ENCODE measurements at regions not wholly inside any gene's neighbourhood (a gene's known extent, or its start where the extent isn't known, plus 50 kb on each side); places are given as distances from the start of the nearest gene placed in this dataset.

GRCh38 chr22:49449811-49450446 is 377.7 kb downstream of the BRD1 start:
- peak; percentile 64 for DNase-seq

GRCh38 chr22:49449377-49449776 is 378.3 kb downstream of the BRD1 start:
- no peak for DNase-seq

GRCh38 chr22:49448526-49448925 is 379.1 kb downstream of the BRD1 start:
- DNase-seq: no peak

DNA sequence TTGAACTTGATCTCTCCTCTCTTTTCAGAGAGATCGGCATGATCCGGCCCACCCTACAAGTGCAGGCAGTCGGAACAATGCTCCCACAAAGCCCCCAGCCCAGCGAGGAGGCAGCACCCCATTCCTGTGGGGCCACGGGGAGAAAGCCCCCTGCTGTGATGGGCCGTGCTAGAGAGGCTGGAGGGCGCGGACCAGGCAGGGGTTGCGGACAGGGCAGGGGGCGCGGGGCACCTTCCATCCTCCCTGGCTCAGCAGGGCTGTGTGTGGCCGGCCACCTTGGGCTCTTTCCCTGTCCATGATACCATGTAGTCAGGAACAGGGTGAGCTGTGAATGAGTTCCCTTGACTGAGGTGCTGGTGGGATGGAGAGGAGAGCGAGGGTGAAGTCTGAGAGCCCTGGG is 379.8 kb downstream of the BRD1 start:
- no peak for DNase-seq

GRCh38 chr22:49446759-49447710 is 380.6 kb downstream of the BRD1 start:
- no peak for DNase-seq

DNA sequence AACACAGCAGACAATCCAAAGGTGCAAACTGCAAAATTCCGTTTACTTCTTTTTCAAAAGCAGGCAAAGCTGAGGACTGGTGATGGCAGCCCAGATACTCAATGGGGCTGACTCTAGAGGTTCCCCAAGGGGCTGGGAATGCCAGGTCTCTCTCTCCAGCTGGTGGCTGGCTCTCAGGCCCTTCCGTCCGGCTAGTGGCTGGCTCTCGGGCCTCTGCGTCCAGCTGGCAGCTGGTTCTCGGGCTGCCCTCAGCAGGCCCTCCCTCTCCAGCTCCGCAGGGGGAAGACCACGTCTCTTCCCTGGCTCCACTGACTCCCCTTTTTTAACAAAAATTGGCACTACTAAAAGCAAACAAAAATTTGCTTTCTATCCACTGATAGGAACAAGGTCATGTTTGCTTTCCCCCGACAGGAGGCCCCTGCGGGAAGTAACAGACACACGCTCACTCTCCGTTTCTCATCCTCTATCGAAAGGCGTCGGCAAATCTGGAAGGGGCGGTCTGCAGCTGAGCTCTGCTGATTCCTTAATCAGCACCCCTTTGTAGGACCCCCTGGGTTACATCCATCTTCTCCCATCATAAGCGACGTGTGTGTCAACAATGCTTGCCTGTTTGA is 381.4 kb downstream of the BRD1 start:
- no peak for DNase-seq

DNA sequence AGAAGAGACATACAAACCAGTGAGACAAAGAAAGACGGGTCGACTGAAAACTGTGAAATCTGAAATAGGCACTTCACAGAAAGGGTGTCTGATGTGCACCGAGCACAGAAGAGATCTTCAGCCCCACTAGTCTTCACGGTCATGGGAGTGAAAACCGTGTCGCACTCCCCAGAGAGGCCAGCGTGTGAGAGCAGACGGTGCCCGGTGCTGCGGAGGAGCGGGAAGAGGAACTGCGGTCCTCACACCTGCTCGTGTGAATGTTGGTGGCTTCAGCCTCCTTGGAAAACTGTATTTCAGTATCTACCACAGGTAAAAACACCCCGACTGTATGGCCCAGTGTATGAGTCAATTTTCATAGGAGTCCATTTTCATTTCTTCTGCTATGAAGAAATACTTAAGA is 382.9 kb downstream of the BRD1 start:
- DNase-seq: no peak

DNA sequence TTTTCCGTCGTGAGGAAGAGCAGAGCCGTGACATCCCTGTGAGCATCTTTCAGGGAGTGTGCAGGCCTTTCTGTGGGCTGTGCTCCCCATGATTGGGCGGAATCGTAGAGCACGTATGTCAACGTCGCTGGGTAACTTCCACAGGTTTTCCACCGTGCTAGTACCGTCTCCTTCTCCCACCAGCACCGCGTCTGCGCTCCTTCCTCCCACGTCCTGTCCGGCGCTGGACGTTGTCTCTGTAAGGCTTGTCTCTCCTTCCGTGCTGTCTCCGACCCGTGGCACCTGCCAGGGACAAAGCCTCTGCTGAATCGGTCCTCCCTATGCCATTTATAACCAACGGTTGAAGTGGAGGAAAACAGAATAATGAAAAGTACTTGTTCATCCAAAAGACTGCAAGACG is 386.7 kb downstream of the BRD1 start:
- no peak for DNase-seq

DNA sequence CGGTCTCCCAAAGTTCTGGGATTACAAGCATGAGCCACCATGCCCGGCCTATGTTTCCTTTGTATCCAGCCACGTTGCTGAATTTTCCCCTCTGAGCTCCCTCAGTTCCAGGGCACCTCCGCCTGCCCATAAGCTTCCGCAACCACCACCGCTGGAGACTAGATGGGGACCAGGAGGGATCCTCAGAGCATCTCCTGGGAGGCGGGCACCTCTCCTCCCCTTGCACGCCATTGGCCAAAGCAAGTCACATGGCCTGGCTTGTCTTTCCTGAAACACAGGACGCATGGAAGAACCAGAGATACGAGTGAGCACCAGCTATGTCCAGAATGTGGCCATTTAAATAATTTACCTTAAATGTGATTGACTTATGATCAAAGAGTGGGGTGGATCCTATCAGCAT is 388.3 kb downstream of the BRD1 start:
- DNase-seq: no peak

DNA sequence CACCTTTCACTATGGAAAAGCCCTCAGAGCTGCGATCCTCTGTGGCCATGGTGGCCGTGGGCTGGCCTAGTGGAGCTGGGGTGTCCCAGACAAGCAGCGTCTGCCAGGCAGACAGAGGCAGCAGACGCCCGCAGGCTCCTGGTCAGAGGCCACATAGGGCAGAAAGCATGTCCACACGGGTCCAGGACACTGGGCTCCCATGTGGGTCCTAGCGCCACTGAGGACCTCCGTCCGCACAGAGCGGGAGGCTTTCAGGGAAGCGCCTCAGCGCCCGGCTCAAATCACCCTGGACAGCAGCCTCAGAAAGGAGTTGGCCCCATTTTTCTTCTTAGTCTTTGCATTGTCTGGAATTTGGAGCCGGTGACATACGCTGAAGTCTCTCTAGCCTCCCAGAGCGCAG is 389.7 kb downstream of the BRD1 start:
- no peak for DNase-seq

GRCh38 chr22:49437356-49437755 is 390.3 kb downstream of the BRD1 start:
- no peak for DNase-seq

DNA sequence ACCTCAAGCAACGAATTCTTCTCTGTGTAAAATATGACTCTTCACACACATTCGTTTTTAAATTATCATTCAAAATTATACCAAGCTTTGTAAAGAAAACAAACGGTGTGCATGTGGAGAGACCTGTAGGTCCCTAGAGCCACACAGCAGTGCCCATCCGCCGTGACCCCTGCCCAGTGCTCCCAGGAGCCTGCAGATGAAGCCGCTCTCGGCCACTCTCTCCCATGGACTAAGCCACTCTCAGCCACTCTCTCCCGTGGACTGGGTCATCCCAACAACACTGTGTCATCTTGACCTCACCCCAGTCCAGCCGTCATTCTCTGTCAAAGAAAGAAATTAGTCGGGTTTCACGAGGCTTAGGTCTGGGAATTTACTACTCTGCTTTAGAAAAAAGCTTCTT is 391.6 kb downstream of the BRD1 start:
- DNase-seq: no peak

- DNase-seq: no peak
Observed at GRCh38 chr22:49435596-49435995, 392.1 kb downstream of the BRD1 start.

DNA sequence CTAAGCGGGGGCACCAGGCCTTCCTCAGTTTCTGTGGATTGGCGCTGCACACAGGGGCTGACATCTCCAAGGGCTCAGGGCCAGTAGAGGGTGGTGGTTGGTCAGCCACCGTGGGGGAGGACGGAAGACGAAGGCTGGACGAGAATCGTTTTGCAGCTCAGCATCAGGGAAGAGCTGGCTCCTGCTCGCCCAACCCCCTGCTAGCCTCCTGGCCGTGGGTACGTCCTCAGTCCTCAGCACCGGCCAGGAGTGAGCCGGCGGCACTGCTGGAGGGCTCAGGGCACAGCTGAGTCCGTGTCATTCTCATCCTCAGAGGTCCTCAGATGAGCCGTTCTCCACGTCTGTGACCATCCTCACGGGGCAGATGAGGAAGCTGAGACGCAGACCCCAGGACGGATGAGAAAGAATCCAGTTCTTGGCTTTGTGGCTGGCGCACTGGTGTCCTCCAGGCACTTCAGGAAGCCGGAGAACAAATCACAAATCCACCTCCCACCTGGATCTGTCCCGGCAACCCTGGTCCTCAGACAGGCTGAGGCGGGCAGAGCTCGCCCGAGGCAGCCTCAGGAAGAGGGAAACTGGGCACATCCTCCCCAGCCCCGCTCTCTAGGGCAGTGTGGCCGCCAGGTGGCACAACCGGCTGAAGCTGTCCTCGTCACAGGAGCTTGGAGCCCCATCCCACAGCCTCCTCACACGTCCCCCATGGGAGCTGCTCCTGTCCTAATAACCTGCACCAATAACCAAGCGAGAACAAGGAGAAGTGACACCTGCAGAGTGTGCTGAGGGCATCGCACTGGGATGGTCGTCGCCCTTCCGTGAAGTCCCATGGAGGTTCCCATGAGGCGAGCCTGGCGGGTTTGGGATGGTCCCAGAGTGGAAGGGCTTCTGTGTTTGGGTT is 393.7 kb downstream of the BRD1 start:
- DNase-seq: no peak

GRCh38 chr22:49432897-49433443 is 394.7 kb downstream of the BRD1 start:
- no peak for DNase-seq

GRCh38 chr22:49432211-49432896 is 395.3 kb downstream of the BRD1 start:
- DNase-seq: no peak

DNA sequence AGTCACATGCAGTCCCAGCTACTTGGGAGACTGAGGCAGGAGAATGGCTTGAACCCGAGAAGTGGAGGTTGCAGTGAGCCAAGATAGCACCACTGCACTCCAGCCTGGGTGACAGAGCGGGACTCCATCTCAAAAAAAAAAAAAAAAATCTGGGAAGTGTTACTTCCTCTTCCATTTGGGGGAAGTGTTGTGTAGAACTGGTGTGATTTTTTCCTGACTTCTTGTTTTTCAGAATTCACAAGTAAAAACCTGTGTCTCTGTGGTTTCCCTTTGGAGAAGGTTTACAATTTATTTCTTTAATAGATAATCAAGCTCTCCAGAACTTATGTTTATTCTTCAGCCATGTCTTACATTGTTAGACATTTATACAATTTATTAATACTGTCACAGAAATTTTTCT is 396.1 kb downstream of the BRD1 start:
- no peak for DNase-seq

DNA sequence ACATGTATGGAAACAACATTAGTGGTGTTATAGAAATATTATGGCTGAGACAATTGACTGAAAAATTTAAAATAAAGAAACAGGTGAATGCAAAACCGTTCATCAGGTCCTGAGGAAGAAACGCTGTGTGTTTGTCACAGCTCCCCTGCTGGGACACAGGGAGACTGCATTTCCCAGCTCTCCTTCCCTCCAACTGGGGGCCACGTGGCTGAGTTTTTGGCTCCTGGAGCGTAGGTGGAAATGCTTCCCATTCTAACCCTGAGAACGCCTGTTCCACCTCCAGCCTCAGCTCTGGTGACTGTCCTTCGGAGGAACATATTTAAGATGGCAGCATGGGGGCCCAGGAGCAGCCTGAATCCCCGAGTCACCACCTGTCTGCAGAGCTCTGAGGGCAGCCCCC is 398.6 kb downstream of the BRD1 start:
- DNase-seq: no peak

DNA sequence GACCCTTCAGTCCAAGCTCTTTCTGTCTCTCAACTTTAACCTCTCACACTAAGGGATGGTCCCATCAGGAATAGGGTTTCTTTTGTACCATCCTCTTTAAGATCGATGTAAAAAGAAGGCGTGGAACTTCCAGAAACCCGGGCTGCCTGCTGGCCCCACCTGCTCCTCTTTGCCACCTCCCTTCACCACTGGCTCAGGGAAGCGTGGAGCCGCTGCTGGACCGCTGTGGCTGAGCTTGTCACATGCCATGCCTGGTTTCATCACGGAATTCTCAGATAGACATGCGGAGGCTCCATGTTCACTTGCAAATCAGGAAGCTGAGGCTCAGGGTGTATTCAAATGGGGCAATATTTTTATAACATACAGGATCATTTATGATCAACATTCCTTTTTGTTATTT is 399.7 kb downstream of the BRD1 start:
- DNase-seq: no peak

- no peak for DNase-seq
Observed at GRCh38 chr22:49427341-49427740, 400.3 kb downstream of the BRD1 start.

- no peak for DNase-seq
Observed at GRCh38 chr22:49426618-49427266, 400.9 kb downstream of the BRD1 start.

Data from NCI-H2171 (cell line).